RWPE1 (cell line): ENCODE measurements at regions not wholly inside any gene's neighbourhood (a gene's known extent, or its start where the extent isn't known, plus 50 kb on each side); places are given as distances from the start of the nearest gene placed in this dataset.

ENCODE experiments used
- CTCF ChIA-PET: fragments of 350-600 bp; sonication (Branson Sonifier 250); formaldehyde crosslinking; extraction: SDS; loops from one replicate; lab custom pipeline; 2021; lab: Yijun Ruan, JAX
- POLR2A ChIA-PET: fragments of 400-600 bp; formaldehyde crosslinking; extraction: SDS; loops from one replicate; lab custom pipeline; 2020; ENCODE audit warnings: antibody characterized with exemption; ENCODE audit not compliant: low non-redundant PET; lab: Yijun Ruan, JAX
- DNase-seq: peaks from one replicate; pipeline ENCODE4 v3.0.0; 2012; ENCODE audit warnings: low spot score
- H3K27ac ChIP-seq: fragments of 450-650 bp; 2 replicates; pipeline ENCODE4 v1.5.1; 2017
- TF ChIP-seq, protein P1 (sequence below): fragments of 450-650 bp; conservative IDR thresholded peaks from 2 replicates; pipeline ENCODE4 v1.5.1; 2017; ENCODE audit warnings: low read depth, mild to moderate bottlenecking

DNA sequence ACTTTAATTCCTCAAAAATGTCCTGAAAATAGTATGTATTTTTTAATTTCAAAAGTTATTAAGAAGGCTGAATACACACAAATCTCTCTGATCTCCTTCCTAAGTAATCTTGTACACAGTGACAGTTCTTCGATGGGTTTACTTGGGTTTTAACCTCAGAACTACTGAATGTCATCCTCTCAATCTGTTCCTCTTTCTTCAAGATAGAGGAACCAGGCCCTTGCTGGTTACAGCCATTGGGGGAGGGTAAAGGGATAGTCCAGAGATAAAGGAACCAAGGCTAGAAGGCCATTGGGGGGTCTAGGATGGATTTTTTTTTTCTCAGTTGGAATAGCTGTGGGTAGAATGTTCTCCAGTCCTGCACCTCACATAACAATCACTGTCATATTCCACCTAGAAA, 224.9 kb downstream of the SKIDA1 start:
- no peak overlapping the region for H3K27ac ChIP-seq
- ChIA-PET POLR2A (no interaction called here), CTCF (no interaction called here)
- TF ChIP-seq, protein P1, sequence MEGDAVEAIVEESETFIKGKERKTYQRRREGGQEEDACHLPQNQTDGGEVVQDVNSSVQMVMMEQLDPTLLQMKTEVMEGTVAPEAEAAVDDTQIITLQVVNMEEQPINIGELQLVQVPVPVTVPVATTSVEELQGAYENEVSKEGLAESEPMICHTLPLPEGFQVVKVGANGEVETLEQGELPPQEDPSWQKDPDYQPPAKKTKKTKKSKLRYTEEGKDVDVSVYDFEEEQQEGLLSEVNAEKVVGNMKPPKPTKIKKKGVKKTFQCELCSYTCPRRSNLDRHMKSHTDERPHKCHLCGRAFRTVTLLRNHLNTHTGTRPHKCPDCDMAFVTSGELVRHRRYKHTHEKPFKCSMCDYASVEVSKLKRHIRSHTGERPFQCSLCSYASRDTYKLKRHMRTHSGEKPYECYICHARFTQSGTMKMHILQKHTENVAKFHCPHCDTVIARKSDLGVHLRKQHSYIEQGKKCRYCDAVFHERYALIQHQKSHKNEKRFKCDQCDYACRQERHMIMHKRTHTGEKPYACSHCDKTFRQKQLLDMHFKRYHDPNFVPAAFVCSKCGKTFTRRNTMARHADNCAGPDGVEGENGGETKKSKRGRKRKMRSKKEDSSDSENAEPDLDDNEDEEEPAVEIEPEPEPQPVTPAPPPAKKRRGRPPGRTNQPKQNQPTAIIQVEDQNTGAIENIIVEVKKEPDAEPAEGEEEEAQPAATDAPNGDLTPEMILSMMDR: no peak
- DNase-seq: no peak

DNA sequence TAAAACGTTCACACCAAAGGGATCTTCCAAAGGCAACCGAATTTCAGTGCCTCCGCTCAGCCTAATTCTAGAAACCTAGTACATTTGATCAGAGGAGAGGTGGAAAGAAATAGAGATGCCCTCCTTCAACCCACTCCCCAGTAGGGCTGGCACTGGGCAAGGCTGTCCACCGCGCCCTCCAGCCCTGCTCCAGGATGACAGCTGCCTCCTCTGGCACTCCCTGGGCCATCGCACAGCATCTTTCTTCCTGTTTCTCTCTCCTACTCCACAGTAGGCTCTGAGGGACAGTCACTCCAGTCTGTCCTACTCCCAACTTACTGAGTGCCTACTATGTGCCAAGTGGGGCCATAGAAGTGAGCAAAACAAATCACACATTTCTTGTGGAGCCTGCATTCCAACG, 226.2 kb downstream of the SKIDA1 start:
- ChIA-PET POLR2A (no interaction called here), CTCF (no interaction called here)
- no peak for DNase-seq
- TF ChIP-seq, protein P1: no peak
- H3K27ac ChIP-seq: no peak overlapping the region

DNA sequence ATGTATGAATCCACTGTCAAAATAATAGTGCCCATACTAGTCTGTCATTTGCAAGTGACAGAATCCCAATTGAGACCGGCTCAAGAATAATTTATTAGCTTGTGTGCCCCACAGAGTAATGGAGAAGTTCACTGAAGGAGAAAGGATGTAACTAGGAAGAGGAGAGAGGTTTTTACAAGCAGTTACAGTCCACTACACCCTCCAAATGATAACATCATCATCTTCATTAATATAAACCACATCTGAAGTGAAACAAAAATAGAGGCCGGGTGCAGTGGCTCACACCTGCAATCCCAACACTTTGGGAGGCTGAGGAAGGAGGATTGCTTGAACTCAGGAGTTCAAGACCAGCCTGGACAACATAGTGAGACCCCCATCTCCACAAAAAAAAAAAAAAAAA, 226.8 kb downstream of the SKIDA1 start:
- DNase-seq: no peak
- TF ChIP-seq, protein P1: no peak
- ChIA-PET POLR2A (interaction anchor here (0.6 kb wide), 1 partner anchor 57 kb away, joined by 3 read pairs; no protein-coding TSS in a partner anchor), CTCF (interaction anchor here (1.6 kb wide), 1 partner anchor 197 kb away, joined by 4 read pairs; no protein-coding TSS in a partner anchor)
- no peak overlapping the region for H3K27ac ChIP-seq

DNA sequence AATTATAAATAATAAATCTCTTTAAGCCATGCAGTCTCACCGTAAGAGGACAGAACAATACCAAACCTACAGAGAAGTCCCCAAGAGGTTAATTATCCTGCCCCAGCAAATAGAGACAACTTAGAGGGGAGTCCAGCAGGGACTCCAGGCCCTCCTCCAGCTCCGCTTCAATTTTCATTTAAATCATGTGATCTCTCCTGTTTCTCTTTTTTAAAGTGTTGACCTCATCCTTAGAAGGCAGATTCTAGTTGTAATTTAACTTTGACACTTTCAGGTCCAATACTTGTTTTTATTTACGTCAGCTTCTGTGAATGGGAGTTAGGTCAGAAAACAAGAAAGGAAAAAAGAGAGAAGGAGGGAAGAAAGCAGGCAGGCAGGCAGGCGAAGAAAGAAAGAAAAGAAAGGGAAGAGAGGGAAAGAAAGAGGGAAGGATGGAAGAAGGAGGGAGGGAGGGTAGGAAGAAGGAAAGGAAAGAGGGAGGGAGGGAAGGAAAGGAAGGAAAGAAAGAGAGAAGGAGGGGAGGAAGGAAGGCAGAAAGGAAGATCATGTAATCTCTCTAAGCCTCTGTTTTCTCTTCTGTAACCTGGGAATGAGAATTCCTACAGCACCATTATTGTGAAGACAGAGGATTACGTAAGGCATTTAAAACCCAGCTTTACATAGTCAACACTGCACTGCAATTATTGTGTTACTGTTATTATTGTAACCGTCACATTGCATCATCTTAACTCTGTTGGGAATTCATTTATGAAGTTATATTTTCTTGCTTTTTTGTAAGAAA, 227.7 kb downstream of the SKIDA1 start:
- no peak overlapping the region for H3K27ac ChIP-seq
- ChIA-PET CTCF (interaction anchor here (0.6 to 1.6 kb wide), 2 partner anchors 198 to 199 kb away, joined by 3 to 4 read pairs; no protein-coding TSS in a partner anchor), POLR2A (no interaction called here)
- TF ChIP-seq, protein P1: no peak
- no peak for DNase-seq

DNA sequence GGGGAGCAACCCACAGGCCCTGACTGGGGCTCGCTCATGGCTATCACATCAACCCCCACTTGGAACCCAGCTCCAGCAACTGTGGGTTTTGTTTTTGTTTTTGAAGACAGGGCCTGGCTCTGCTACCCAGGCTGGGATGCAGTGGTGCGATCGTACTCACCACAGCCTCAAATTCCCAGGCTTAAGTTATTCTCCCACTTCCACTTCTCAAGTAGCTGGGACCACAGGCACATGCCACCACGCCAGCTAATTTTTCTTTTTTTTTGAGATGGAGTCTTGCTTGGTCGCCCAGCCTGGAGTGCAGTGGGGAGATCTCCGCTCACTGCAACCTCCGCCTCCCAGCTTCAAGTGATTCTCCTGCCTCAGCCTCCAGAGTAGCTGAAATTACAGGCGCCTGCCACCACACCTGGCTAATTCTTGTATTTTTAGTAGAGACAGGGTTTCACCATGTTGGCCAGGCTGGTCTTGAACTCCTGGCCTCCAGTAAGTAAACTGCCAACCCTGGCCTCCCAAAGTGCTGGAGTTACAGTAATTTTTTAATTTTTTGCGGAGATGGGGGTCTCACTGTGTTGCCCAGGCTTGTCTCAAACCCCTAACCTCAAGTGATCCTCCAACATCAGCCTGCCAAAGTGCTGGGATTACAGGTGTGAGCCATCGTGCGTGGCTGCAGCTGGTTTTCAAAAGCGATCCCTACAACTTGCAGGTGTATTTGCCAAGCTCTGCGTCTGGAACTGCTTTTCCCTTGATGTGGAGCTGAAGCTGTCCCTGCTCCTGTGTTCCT, 228.7 kb downstream of the SKIDA1 start:
- ChIA-PET CTCF (no interaction called here), POLR2A (no interaction called here)
- no peak overlapping the region for H3K27ac ChIP-seq
- TF ChIP-seq, protein P1: no peak
- no peak for DNase-seq

DNA sequence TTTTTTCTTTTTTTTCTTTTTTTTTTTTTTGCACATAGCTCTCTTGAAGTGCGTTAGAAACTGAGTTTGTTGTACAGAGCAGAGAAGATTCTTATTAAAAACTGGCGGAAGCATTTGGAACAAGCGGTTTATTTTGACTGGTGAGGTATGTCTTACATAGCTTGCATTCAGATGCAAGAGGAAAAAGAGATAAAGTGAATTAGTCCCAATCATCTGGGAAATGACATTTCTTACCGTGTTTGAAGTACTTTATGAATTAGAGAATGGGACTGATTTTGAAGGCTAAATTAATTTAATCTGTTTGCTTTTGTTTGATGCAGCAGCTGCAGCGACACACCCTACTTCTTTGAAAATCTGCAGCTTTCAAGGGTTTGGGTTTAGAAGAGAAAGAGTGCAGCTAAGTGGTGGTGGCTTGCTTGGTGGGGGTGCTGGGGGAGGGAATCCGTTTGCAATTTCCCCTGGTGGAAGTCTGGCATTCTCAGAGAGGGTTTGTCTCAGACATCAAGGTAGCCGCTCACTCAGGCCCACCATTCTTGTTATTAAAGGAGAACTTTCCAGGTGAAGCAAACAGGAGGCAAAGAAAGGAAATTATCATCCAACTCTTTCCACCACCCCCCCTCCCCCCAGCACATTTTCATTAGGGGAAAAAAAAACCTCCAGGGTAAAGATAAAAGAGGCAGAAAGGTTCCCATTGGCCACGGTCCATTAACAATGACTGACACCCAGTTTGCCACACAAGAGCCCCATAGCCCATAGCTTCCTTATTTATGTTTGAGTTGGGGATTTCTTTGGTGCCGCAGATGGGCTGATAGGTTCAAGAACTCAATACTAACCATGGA, 231.7 kb downstream of the SKIDA1 start:
- H3K27ac ChIP-seq: no peak overlapping the region
- no peak for DNase-seq
- ChIA-PET CTCF (no interaction called here), POLR2A (interaction anchor here (0.7 to 0.8 kb wide), 2 partner anchors 22 to 76 kb away, joined by 3 to 6 read pairs; no protein-coding TSS in a partner anchor)
- TF ChIP-seq, protein P1: no peak
